NCI-H1694 treated with DMSO at 0.1 percent for 48 hours (cell line): ENCODE measurements at regions not wholly inside any gene's neighbourhood (a gene's known extent, or its start where the extent isn't known, plus 50 kb on each side); places are given as distances from the start of the nearest gene placed in this dataset.
"Not testable (repeated sequence)": the region's sequence is repeated elsewhere in the genome, so short reads cannot be mapped to it uniquely, and the experiment has no call there.

ENCODE experiments used
- DNase-seq: peaks from one replicate; lab custom pipeline; 2025; lab: John Stamatoyannopoulos, UW

DNA sequence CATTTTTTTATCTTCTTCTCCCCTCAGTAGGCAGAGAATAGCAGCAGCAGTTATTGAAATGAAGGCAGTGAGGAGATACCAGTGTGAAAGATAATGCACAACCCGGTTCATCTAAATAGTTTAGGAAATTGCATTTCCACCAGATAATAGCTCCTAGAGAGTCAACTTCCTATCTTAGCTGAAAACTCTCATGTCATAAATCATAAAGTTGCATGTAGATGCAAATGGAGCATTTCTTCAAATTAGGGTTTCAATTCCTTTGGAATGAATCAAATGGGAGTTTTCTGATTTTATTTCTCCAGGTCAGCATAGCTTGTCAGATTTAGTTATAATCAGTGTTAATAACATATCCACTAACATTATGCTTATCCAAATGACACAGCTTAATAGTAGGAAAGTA lies 335.3 kb downstream of the CNTNAP4 start:
- DNase-seq: no peak

DNA sequence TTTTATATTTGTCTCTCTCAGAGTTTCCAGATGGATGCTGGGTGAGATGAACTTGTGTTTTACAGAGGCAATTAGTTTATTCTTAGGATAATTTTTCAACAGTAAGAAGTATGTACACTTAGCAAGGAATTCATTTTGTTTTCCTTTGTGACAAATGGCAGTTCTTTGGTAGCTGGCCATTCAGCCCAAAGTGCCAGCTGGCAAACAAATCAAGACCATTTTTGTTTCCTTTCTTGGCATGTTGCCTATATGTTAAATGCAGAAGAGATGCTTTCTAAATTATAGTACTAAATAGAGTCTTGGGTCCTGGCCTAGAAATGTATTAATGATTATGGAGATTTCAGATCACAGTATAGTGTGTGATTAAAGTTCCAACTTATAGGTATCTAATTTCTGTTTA lies 337.1 kb downstream of the CNTNAP4 start:
- DNase-seq: peak; percentile 45

DNA sequence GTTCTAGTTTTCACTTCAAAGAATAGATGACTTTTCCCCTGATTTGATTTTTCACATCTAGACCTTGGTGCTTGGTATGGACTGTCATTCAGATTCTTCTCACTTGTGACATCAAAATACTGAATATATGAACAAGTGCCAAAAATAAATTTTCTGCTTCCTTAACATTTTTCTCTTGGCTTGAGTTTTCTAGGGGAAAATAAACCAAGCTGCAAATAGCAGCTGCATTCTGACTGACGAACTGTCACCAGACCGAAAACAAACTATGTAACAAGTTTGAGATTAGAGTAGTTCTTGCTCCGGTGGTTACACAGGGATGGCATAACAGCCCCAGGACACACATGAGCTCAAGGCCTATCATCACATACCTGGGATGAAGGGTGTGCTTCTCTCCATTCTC lies 345.7 kb downstream of the CNTNAP4 start:
- DNase-seq: no peak

DNA sequence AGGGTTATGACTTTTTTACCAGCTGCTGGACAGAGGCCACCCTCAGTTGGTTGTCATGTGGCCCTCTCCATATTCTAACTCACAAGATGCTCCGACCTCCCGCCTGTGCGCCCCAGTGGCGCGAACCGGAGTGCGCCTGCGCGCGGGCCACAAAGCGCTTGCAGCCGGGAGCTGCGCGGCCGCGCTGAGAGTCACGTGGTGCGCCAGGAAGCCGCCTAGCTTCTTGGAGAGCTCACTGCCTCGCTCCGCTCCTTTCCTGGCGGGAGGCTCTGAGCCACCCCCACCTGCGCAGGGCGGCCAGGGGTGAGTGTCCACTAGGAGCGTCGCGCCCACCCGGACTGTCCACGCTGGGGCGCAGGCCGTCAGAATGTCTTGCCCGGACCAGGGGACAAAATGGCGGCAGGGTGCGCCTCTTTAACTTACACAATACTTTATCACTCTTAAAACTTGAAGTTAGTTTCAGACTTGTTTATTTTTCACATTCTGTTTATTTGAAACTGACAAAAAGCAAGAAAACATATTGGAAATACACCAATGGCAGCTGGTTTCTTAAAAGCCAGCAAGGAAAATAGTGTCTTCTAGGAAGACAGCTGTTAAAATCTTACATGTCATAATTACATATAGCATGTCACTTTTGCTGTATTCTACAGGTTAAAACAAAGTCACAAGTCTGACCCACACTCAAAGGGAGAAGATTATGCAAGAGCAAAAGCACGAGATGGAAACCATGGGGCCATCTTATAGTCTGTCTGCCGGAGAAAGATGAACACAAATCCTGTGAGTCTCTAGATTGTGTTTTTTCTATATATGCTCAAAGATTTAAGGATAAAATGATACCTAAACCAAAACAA lies 357.9 kb downstream of the CNTNAP4 start:
- DNase-seq: no peak

DNA sequence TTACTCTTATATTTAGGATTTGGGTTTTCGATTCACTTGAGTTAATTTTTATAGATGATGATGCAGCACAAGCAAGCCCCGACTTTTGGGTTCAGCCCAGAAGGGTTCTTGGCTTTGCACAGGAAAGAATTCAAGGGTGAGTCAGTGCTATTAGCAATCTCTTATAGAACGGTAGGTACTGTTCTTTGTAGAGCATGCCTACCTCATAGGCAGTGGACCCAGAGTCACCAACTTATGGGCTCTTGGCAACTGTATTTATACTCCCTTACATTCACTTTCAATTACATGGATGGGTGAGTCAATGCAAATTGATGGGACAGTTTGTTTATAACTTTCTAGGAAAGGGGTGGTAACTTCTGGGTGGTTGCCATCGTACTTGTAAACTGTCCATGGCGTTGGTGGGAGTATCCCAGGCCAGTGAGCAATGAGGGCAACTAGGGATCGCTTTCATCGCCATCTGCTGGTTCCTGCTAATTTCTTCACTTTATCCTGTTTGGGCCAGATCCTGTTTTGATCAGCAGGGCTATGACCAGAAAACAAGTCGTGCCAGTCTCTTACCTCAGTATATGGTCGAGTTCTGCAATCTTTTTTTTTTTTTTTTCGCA lies 362.6 kb downstream of the CNTNAP4 start:
- no peak for DNase-seq

DNA sequence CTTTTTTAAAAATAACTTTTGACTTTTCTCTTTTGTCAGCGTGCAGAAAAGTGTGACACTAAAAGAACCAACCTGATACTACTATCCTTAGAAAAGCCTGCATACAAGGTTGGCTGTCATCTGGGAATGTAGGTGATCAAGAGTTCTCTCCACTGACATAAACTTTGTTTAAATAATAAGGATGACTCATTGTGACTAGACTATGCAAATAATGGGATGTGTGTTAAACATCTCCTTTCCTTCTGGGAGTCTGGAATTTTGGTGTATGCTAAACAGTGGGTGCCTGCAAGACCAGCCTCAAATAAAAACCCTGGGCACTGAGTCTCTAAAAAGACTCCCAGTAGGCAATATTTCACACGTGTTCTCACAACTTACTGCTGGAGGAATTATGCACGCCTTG lies 373.4 kb downstream of the CNTNAP4 start:
- DNase-seq: no peak

DNA sequence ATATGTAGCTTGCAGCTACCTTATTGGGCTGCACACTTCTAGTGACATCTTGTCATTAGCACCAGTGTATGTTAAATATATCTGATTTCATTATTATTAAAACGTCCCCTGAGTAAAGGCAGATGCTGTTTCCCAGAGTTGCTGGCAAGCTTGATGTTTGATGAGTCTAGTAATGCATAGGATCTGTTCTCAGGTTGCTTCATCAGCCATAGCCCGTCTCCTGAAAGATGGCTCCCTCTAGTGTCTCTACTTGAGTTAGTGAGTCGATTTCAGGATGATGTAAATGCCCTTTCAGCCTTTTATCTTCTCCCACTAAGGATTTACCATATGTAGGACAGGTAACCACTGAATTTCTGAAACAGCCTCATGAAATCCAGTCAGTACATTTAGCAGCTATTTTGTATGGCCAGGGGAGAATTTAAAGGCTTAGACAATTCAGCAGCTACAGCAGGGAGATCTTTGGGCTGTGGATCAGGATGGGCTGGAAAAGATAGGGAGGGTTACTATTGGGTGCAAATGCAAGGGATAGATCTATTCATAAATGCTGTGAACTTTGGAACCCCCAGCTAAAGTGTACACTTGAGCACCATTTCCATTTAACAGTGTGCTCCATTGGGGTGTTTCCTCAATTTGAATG lies 376.3 kb downstream of the CNTNAP4 start:
- DNase-seq: peak; percentile 98

DNA sequence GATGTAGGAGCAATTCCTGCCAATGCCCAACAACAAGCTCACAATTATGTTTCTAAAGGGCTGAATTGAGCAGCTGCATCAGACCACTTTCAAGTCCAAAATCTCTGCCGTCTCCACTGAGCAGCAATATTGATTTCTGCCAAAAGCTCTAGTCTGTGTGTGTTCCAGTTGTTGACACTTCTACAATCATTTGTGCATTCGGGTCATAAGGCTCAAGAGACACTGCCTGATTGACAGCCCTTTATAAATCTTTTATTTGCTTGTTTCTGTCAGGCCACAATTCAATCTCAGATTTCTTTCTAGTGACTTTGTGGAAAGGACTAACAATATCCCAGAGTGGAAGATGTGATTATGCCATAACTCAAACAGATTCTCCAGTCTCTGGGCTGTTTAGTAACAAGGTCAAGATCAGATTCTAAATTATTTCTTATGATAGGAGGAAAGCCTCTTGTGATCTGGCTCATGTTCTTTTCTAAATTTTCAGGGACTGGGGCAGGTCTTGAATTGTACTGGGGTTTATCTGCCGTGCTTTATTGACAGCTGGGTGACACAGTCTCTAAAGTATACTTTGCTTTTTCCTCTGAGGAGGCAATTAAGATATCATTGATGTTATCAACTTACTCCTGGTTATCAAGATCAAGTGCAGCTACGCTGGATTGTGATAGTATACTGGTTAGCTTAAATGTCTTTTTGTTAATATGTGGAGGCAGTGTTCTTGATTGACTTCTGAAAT lies 377.1 kb downstream of the CNTNAP4 start:
- no peak for DNase-seq

DNA sequence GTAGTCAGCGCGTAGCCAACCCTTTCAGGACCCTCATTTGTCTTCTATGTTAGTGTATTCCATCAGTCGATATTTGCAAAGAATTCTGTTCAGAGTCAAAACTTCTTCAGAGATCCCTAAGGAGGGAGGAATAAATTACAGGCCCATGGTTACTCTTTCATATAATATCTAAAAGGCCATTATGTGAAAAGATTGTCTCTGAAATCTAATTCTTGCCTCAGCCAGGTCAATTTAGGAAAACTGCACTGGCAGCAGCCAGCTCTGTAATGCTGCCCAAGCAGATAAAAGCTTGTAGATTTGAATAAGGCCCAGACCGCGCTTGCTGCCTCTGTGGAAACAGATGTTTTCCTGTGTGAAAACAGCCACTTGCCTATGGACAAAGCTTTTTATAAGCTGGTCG lies 379.8 kb downstream of the CNTNAP4 start:
- DNase-seq: no peak

DNA sequence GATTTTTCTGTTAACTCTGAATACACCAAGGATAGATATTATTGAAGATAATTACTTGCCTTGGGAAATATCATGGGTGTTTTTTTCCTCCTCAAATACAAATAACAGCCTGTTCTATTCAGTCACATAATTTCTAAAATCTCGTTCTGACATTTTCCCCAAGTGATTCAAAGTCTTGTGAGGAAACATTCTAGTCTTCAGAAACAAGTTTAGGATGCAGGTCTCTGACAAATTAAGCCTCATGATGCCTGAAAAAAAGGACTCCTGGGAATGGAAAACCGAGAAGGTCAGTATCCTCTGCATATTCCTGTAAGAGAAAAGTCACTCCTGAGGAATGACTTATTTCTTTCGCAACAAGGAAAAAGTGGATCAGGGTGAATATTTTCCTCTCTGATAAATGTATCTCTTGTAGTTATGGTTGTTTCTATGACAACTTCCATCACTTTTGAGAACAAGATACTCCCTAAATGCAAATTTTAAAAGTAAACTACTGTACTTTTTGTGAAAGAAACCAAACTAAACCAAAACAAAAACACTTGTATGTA lies 384.6 kb downstream of the CNTNAP4 start:
- no peak for DNase-seq

DNA sequence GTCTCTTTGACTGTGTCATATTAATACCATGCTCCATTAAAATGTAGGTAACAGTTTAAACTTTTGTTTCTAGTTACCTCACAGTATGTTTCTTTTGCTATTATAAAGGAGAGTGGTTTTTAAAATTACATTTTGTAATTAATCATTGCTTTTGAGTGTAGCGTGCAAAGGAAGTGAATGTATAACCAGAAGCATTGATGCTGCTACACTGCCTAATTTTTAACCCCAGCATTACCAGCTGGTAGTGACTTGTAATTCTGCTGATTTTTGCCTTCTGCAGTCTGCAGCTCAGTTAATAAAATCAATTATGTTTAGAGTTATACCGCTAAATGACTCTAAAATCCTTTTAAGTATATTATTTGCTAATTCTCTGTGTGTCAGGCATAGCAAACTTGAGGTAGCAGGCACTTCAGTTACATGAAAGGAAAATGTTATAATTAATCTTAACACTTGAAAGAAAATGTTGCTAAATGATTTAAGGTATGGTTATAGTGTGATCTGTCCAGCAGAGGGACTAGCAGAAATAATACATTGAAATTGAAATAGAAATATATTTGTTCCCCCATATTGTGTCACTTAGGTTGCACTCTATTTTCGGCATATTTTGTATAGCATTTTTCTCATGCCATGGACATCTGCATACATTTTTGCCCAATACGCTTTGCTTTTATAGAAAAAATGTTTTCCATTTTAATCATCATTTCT lies 388.5 kb downstream of the CNTNAP4 start:
- DNase-seq: peak; percentile 3

DNA sequence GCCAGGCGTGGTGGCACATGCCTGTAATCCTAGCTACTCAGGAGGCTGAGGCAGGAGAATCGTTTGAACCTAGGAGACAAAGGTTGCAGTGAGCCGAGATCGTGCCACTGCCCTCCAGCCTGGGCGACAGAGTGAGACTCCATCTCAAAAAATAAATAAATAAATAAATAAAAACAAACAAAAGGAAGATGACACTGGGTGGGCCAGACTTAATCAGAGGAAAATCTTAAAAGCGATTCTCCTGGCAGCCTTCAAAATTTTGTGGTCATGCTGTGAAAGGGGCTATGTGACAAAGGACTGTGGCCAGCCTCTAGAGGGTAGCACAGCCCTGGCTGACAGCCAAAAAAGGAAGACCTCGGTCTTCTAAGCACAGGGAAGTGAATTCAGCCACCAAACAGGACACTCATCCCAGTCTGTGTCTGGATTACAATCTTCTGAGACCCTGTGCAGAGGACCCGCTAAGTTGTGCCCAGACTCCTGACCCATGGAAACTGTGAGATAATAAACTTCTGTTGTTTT lies 391.1 kb downstream of the CNTNAP4 start:
- DNase-seq: no peak

DNA sequence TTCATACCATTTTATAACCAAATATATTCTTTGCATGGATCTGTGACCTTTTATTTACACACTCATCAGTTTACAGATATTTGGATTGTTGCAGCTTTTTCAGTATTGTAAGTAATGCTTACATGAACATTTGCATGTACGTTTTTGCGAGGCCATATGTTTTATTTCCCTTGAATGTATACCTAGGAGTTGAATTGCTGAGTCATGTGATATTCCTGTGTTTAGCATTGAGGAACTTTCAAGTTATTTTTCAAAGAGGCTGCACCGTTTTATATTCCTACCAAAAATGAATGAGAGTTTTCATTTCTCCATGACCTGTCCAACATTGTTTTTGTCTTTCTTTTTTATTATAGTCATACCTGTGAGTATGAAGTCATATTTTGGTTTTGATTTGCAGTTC lies 392.1 kb downstream of the CNTNAP4 start:
- DNase-seq: no peak

DNA sequence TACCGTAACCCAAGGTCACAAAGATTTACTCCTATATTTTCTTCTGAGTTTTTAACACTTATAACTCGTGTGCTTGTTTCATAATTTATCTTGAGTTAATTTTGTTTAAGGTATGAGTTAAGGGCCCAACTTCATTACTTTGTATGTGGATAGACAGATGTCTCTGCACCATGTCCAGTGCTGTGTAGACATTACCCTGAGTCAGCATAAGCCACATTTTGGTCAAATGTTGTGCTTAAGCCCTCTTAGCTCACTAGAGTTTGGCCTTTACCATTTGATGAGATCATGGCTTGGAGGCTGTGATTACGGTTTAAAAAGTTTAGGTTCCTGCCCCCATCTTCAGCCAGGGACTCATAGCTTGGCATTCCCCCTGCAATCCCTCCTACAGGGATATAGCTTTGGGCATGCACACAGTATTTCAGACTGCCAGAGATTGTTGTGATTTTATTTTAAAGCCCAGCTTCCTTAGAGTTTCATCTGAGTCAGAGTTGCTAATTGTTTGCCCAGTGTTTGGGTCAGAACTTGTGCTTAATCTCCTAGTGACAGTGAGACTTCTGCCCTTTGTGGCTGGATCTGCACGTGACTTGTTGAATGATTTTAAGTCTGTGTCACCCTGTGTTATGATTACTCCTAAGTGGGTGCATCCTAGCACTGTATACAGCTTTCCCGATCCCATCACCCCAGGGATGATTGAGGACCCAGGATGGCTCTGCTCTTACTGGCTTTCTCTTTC lies 393.1 kb downstream of the CNTNAP4 start:
- no peak for DNase-seq

DNA sequence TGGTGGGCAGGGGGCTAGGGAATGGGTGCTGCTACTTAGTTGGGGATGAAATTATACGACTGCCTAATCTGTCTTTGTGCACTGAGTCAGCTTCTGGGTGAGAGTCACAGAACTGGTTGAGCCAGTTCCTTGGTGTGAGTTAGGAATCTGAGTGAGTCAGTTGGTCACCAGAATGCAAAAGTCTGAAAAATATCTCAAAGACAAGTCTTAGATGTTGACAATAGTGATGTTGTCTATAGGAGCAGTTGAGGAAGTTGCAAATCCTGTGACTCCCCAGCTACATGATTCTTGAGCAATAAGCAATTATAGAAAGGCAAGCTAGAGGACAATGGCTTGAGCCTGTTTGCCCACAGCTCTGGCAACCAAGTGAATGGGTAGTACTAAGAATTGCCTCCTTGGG lies 399.2 kb downstream of the CNTNAP4 start:
- no peak for DNase-seq

DNA sequence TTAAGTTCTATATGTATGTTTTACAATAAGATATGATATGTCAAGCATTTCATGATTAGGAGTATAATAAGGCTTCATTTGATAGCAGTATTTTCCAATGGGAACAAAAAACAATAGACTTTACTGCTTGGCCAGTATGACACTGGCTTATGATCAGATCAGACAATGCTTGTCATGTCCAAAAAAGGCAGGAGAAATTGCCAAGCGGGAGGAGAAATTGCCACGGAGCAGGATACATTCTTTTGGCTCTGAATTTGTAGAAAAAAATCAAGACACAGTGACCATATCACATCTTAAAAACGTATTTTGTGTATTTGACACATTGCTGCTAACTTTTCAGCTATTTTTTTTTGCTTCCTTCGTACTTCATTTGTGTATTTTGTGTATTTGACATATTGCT lies 404.1 kb downstream of the CNTNAP4 start:
- DNase-seq: no peak

DNA sequence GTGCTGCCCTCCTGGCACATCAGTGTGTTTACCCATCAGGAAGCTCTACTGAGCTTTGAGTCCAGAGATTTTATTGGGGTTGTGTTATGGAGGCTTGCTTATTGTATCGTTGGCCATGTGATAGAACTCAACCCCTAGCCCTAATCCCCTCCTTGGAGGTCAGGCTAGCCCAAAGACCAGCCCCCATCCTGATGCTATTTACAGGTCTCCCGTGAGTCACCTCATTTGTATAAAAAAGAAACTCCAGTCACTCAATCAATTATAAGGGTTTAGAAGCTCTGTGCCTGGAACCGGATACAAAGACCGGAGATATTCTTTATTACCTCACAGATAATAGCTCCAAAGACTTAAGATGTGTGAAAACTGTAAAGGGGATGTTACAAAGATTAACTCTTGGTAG lies 405.9 kb downstream of the CNTNAP4 start:
- DNase-seq: no peak

DNA sequence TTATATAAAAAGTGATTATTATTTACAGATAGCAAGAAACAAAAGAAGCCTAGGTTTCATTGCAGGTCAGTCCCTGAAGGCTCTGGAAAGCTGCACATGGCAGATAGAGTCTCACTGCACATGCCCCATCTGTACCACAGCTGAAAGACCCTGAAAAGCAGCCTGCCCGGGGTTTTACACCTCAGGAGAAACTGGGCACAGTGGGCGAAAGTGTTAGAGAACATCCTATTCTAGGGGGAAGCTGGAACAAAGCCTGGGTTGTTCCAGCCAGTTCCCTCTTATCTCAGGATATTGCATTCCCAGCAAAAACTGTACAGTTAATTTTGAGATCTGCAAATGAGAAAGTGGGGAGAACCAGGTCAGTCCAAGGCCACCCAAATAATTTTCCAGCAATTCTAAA lies 419.7 kb downstream of the CNTNAP4 start:
- no peak for DNase-seq

DNA sequence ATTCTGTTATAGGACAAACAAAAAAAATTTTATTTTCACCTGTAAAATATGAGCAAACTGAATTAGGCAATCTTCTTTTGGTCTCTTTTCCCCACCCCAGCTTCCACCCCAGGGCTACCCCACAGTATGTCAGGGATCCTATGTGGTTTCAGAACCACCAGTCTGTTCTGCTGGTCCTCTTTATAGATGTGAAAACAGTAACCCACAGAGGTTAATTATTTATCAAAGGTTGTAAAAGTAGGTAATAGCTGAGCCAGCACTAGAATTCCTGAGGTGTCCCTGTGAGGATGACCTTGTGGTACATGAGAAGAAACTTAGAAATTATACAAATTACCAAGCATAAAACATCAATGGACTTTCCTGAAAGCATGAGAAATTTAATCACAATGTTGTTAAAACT lies 428.7 kb downstream of the CNTNAP4 start:
- no peak for DNase-seq

DNA sequence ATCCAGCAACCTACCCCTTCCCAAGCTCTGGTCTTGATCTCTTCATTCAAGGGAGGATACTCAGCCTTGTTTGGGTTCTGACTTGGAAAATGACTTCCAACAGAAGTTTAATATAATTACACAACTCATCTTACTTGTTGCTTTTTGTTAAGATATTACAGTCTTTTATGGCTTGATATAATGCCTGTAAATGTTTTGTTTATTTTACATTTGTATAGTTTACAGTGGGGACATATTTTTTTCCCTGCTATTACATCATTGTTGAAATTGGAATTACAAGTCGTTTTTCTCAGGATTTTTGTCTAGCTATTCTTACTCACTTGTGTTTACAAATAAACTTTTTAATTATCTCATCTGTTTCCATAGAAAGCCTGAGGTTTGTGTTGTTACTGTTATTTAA lies 436.0 kb downstream of the CNTNAP4 start:
- no peak for DNase-seq

DNA sequence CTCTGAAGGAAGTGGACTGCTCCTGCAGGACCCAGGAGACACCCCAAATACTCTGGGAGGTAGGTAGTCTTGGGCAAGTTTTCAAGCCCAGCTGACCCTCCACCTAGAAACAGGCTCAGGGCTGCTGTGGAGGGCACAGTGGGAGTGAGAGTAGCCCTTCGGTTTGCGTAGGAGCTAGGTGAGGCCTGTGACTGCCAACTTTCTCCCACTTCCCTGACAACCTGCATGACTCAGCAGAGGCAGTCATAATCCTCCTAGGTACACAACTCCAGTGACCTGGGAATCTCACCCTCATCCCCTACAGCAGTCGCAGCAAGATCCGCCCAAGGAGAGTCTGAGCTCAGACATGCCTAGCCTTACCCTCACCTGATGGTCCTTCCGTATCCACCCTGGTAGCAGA lies 439.1 kb downstream of the CNTNAP4 start:
- not testable (repeated sequence) for DNase-seq
